ENCODE measurements at regions not wholly inside any gene's neighbourhood (a gene's known extent, or its start where the extent isn't known, plus 50 kb on each side); places are given as distances from the start of the nearest gene placed in this dataset.

GRCh38 chr7:118000480-118001202, 127.4 kb upstream of the CTTNBP2 start:
- Histone ChIP-seq H3K36me3 (ENCODE audit: control insufficient read depth, insufficient read depth, low read length) (no peaks in the 10 kb centered on the region), H4K5ac (ENCODE audit: low read length) (no peak overlapping the region), H2AK5ac (ENCODE audit: low read length) (no peak overlapping the region), H3K9ac (ENCODE audit: low read length) (no peak overlapping the region), H3K18ac (ENCODE audit: low read length) (no peak overlapping the region), H3K4me3 (ENCODE audit: low read length) (no peak overlapping the region), H3K27me3 (ENCODE audit: insufficient read depth, low read length, poor library complexity) (no peaks in the 10 kb centered on the region), H2BK5ac (ENCODE audit: low read length) (no peak overlapping the region), H2BK15ac (replicated peaks; ENCODE audit: low read depth) (no peak overlapping the region), H3K79me2 (ENCODE audit: control insufficient read depth, insufficient read depth, low read length) (no peaks in the 10 kb centered on the region), H3K4ac (ENCODE audit: low read depth, low read length) (no peak overlapping the region), H3K4me2 (ENCODE audit: low read length) (no peak overlapping the region), H3K27ac (ENCODE audit: low read depth, low read length) (no peak overlapping the region), H2BK120ac (ENCODE audit: low read depth, low read length) (no peak overlapping the region), H3K4me1 (ENCODE audit: control insufficient read depth, low read depth, low read length) (peaks cover 2% of the 10 kb centered on the region), H3K23ac (ENCODE audit: low read length) (no peak overlapping the region), H3K56ac (ENCODE audit: low read length) (no peak overlapping the region), H3K79me1 (ENCODE audit: low read length) (no peaks in the 10 kb centered on the region), H4K8ac (ENCODE audit: low read depth, low read length) (no peak overlapping the region)
- no peak for DNase-seq
- no CpG with 5 or more reads among the region's 6 CpGs for WGBS (ENCODE audit: extremely low coverage, insufficient coverage, low lambda C conversion rate)

GRCh38 chr7:118003476-118003875, 130.2 kb upstream of the CTTNBP2 start:
- no peaks in the 10 kb centered on the region for H3K79me1 ChIP-seq (ENCODE audit: low read length)

GRCh38 chr7:118005026-118005425, 131.8 kb upstream of the CTTNBP2 start:
- Histone ChIP-seq H3K4me1 (ENCODE audit: control insufficient read depth, low read depth, low read length) (peaks cover 2% of the 10 kb centered on the region), H3K4ac (ENCODE audit: low read depth, low read length) (no peak overlapping the region), H2AK5ac (ENCODE audit: low read length) (no peak overlapping the region), H4K5ac (ENCODE audit: low read length) (no peak overlapping the region), H3K23ac (ENCODE audit: low read length) (no peak overlapping the region), H3K4me2 (ENCODE audit: low read length) (no peak overlapping the region), H3K27me3 (ENCODE audit: insufficient read depth, low read length, poor library complexity) (no peaks in the 10 kb centered on the region), H4K8ac (ENCODE audit: low read depth, low read length) (no peak overlapping the region), H3K56ac (ENCODE audit: low read length) (no peak overlapping the region), H2BK5ac (ENCODE audit: low read length) (no peak overlapping the region), H2BK120ac (ENCODE audit: low read depth, low read length) (no peak overlapping the region), H3K79me1 (ENCODE audit: low read length) (no peaks in the 10 kb centered on the region), H3K79me2 (ENCODE audit: control insufficient read depth, insufficient read depth, low read length) (no peaks in the 10 kb centered on the region), H3K36me3 (ENCODE audit: control insufficient read depth, insufficient read depth, low read length) (no peaks in the 10 kb centered on the region), H3K27ac (ENCODE audit: low read depth, low read length) (no peak overlapping the region), H3K18ac (ENCODE audit: low read length) (no peak overlapping the region), H2BK15ac (replicated peaks; ENCODE audit: low read depth) (no peak overlapping the region), H3K9ac (ENCODE audit: low read length) (no peak overlapping the region), H3K4me3 (ENCODE audit: low read length) (no peak overlapping the region)
- WGBS (ENCODE audit: extremely low coverage, insufficient coverage, low lambda C conversion rate) = no CpG with 5 or more reads among the region's 4 CpGs
- DNase-seq = peak; percentile 73

More at GRCh38 chr7:118003476-118003875, 130.2 kb upstream of the CTTNBP2 start:
- no peak overlapping the region for H4K5ac ChIP-seq (ENCODE audit: low read length)
- no peaks in the 10 kb centered on the region for H3K79me2 ChIP-seq (ENCODE audit: control insufficient read depth, insufficient read depth, low read length)
- no peaks in the 10 kb centered on the region for H3K27me3 ChIP-seq (ENCODE audit: insufficient read depth, low read length, poor library complexity)
- no peak overlapping the region for H3K4me3 ChIP-seq (ENCODE audit: low read length)
- H3K36me3 ChIP-seq (ENCODE audit: control insufficient read depth, insufficient read depth, low read length) = no peaks in the 10 kb centered on the region
- H2BK15ac ChIP-seq (replicated peaks; ENCODE audit: low read depth) = no peak overlapping the region
- peak overlapping the region; percentile 65 for H3K4ac ChIP-seq (ENCODE audit: low read depth, low read length)
- no peak overlapping the region for H3K23ac ChIP-seq (ENCODE audit: low read length)
- no peak overlapping the region for H4K8ac ChIP-seq (ENCODE audit: low read depth, low read length)
- H2AK5ac ChIP-seq (ENCODE audit: low read length) = no peak overlapping the region
- WGBS (ENCODE audit: extremely low coverage, insufficient coverage, low lambda C conversion rate) = no CpG with 5 or more reads among the region's 1 CpG
- no peak overlapping the region for H3K4me2 ChIP-seq (ENCODE audit: low read length)
- no peak overlapping the region for H3K27ac ChIP-seq (ENCODE audit: low read depth, low read length)
- H3K18ac ChIP-seq (ENCODE audit: low read length) = peak overlapping the region; percentile 42
- H3K4me1 ChIP-seq (ENCODE audit: control insufficient read depth, low read depth, low read length) = peaks cover 2% of the 10 kb centered on the region
- no peak overlapping the region for H3K9ac ChIP-seq (ENCODE audit: low read length)
- DNase-seq = peak; percentile 37
- no peak overlapping the region for H2BK120ac ChIP-seq (ENCODE audit: low read depth, low read length)
- H3K56ac ChIP-seq (ENCODE audit: low read length) = no peak overlapping the region
- H2BK5ac ChIP-seq (ENCODE audit: low read length) = no peak overlapping the region

GRCh38 chr7:118006979-118007378, 133.7 kb upstream of the CTTNBP2 start:
- no peak overlapping the region for H2BK15ac ChIP-seq (replicated peaks; ENCODE audit: low read depth)
- no peak overlapping the region for H3K4me3 ChIP-seq (ENCODE audit: low read length)
- DNase-seq = no peak
- no peak overlapping the region for H2BK120ac ChIP-seq (ENCODE audit: low read depth, low read length)
- no peak overlapping the region for H3K4ac ChIP-seq (ENCODE audit: low read depth, low read length)
- no peak overlapping the region for H3K27ac ChIP-seq (ENCODE audit: low read depth, low read length)
- H3K9ac ChIP-seq (ENCODE audit: low read length) = no peak overlapping the region
- peaks cover 2% of the 10 kb centered on the region for H3K4me1 ChIP-seq (ENCODE audit: control insufficient read depth, low read depth, low read length)
- H3K56ac ChIP-seq (ENCODE audit: low read length) = no peak overlapping the region
- no peak overlapping the region for H3K4me2 ChIP-seq (ENCODE audit: low read length)
- H4K5ac ChIP-seq (ENCODE audit: low read length) = no peak overlapping the region
- no peak overlapping the region for H2AK5ac ChIP-seq (ENCODE audit: low read length)
- H2BK5ac ChIP-seq (ENCODE audit: low read length) = no peak overlapping the region
- WGBS (ENCODE audit: extremely low coverage, insufficient coverage, low lambda C conversion rate) = no CpG with 5 or more reads among the region's 5 CpGs
- H3K27me3 ChIP-seq (ENCODE audit: insufficient read depth, low read length, poor library complexity) = no peaks in the 10 kb centered on the region
- H3K79me2 ChIP-seq (ENCODE audit: control insufficient read depth, insufficient read depth, low read length) = no peaks in the 10 kb centered on the region
- no peak overlapping the region for H3K18ac ChIP-seq (ENCODE audit: low read length)
- H3K36me3 ChIP-seq (ENCODE audit: control insufficient read depth, insufficient read depth, low read length) = no peaks in the 10 kb centered on the region
- no peak overlapping the region for H4K8ac ChIP-seq (ENCODE audit: low read depth, low read length)
- no peaks in the 10 kb centered on the region for H3K79me1 ChIP-seq (ENCODE audit: low read length)
- H3K23ac ChIP-seq (ENCODE audit: low read length) = no peak overlapping the region

GRCh38 chr7:118009419-118009818, 136.2 kb upstream of the CTTNBP2 start:
- no peak overlapping the region for H3K9ac ChIP-seq (ENCODE audit: low read length)
- no CpG with 5 or more reads among the region's 2 CpGs for WGBS (ENCODE audit: extremely low coverage, insufficient coverage, low lambda C conversion rate)
- H3K36me3 ChIP-seq (ENCODE audit: control insufficient read depth, insufficient read depth, low read length) = no peaks in the 10 kb centered on the region
- DNase-seq = no peak
- no peak overlapping the region for H2AK5ac ChIP-seq (ENCODE audit: low read length)
- H3K4me1 ChIP-seq (ENCODE audit: control insufficient read depth, low read depth, low read length) = no peaks in the 10 kb centered on the region
- no peak overlapping the region for H2BK5ac ChIP-seq (ENCODE audit: low read length)
- H3K4me3 ChIP-seq (ENCODE audit: low read length) = no peak overlapping the region
- H4K5ac ChIP-seq (ENCODE audit: low read length) = no peak overlapping the region
- H3K79me2 ChIP-seq (ENCODE audit: control insufficient read depth, insufficient read depth, low read length) = no peaks in the 10 kb centered on the region
- H3K27me3 ChIP-seq (ENCODE audit: insufficient read depth, low read length, poor library complexity) = no peaks in the 10 kb centered on the region
- no peak overlapping the region for H2BK15ac ChIP-seq (replicated peaks; ENCODE audit: low read depth)
- H3K79me1 ChIP-seq (ENCODE audit: low read length) = no peaks in the 10 kb centered on the region
- no peak overlapping the region for H3K56ac ChIP-seq (ENCODE audit: low read length)
- no peak overlapping the region for H3K27ac ChIP-seq (ENCODE audit: low read depth, low read length)
- no peak overlapping the region for H3K4me2 ChIP-seq (ENCODE audit: low read length)
- no peak overlapping the region for H3K4ac ChIP-seq (ENCODE audit: low read depth, low read length)
- H2BK120ac ChIP-seq (ENCODE audit: low read depth, low read length) = no peak overlapping the region
- H3K23ac ChIP-seq (ENCODE audit: low read length) = no peak overlapping the region
- H4K8ac ChIP-seq (ENCODE audit: low read depth, low read length) = no peak overlapping the region
- H3K18ac ChIP-seq (ENCODE audit: low read length) = no peak overlapping the region

- no peak overlapping the region for H2BK5ac ChIP-seq (ENCODE audit: low read length)
These were observed 138.4 kb upstream of the CTTNBP2 start for GRCh38 chr7:118011652-118012051.

More at GRCh38 chr7:118011652-118012051, 138.4 kb upstream of the CTTNBP2 start:
- DNase-seq = no peak
- Histone ChIP-seq H2AK5ac (ENCODE audit: low read length) (no peak overlapping the region), H3K4ac (ENCODE audit: low read depth, low read length) (no peak overlapping the region), H3K23ac (ENCODE audit: low read length) (no peak overlapping the region), H3K79me2 (ENCODE audit: control insufficient read depth, insufficient read depth, low read length) (no peaks in the 10 kb centered on the region), H2BK120ac (ENCODE audit: low read depth, low read length) (no peak overlapping the region), H3K56ac (ENCODE audit: low read length) (no peak overlapping the region), H3K9ac (ENCODE audit: low read length) (no peak overlapping the region), H3K27me3 (ENCODE audit: insufficient read depth, low read length, poor library complexity) (no peaks in the 10 kb centered on the region), H4K8ac (ENCODE audit: low read depth, low read length) (no peak overlapping the region), H3K36me3 (ENCODE audit: control insufficient read depth, insufficient read depth, low read length) (no peaks in the 10 kb centered on the region), H3K18ac (ENCODE audit: low read length) (no peak overlapping the region), H4K5ac (ENCODE audit: low read length) (no peak overlapping the region), H3K79me1 (ENCODE audit: low read length) (no peaks in the 10 kb centered on the region), H3K4me2 (ENCODE audit: low read length) (no peak overlapping the region), H2BK15ac (replicated peaks; ENCODE audit: low read depth) (no peak overlapping the region), H3K4me3 (ENCODE audit: low read length) (no peak overlapping the region), H3K27ac (ENCODE audit: low read depth, low read length) (no peak overlapping the region), H3K4me1 (ENCODE audit: control insufficient read depth, low read depth, low read length) (no peaks in the 10 kb centered on the region)
- WGBS (ENCODE audit: extremely low coverage, insufficient coverage, low lambda C conversion rate) = no CpG with 5 or more reads among the region's 3 CpGs

Data from mesendoderm (in vitro differentiated cells).